ENCODE measurements at regions not wholly inside any gene's neighbourhood (a gene's known extent, or its start where the extent isn't known, plus 50 kb on each side); places are given as distances from the start of the nearest gene placed in this dataset.
"Not testable (repeated sequence)": the region's sequence is repeated elsewhere in the genome, so short reads cannot be mapped to it uniquely, and the experiment has no call there.

GRCh38 chr20:24418731-24419130 is 50.7 kb upstream of the SYNDIG1 start:
- no peak for DNase-seq (ENCODE audit: low spot score in 2 of 2)
- Histone ChIP-seq H3K4me1 (no peaks in the 10 kb centered on the region), H3K36me3 (replicated peaks) (no peaks in the 10 kb centered on the region), H3K9me3 (no peaks in the 10 kb centered on the region), H3K27me3 (ENCODE audit: low read depth) (no peaks in the 10 kb centered on the region), H3K4me3 (no peak overlapping the region)
- in situ Hi-C loops (cut with MboI; ENCODE audit: low sequenced_read_pairs), result no loop called here

DNA sequence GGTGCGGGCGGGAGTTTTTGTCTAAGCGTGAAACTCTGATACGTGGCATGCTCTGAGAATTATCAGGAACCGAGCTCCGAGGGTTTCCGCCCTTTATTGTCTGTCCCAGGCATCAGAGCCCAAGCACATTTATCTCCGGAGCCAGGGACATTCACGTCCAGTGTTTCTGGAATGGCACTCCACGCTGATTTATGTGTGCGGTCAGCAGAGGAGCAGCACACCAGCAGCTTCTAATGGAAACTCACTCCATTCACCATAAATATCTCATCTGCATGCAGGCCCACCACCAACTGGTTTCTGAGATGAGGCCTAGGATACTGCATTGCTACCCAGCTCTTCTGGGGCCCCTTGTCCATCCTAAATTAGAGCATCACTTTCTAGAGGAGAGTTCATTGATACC is 51.9 kb upstream of the SYNDIG1 start:
- no peaks in the 10 kb centered on the region for H3K9me3 ChIP-seq
- H3K4me3 ChIP-seq, result no peak overlapping the region
- H3K4me1 ChIP-seq, result no peaks in the 10 kb centered on the region
- in situ Hi-C loops (cut with MboI; ENCODE audit: low sequenced_read_pairs), result no loop called here
- H3K36me3 ChIP-seq (replicated peaks), result no peaks in the 10 kb centered on the region
- DNase-seq (ENCODE audit: low spot score in 2 of 2), result no peak
- no peaks in the 10 kb centered on the region for H3K27me3 ChIP-seq (ENCODE audit: low read depth)

- H3K4me1 ChIP-seq; in situ Hi-C loops (cut with MboI; ENCODE audit: low sequenced_read_pairs); H3K4me3 ChIP-seq; H3K27me3 ChIP-seq (ENCODE audit: low read depth); H3K9me3 ChIP-seq; DNase-seq (ENCODE audit: low spot score in 2 of 2); H3K36me3 ChIP-seq (replicated peaks): not testable (repeated sequence)
Observed at GRCh38 chr20:24415444-24415843, 54.0 kb upstream of the SYNDIG1 start.

DNA sequence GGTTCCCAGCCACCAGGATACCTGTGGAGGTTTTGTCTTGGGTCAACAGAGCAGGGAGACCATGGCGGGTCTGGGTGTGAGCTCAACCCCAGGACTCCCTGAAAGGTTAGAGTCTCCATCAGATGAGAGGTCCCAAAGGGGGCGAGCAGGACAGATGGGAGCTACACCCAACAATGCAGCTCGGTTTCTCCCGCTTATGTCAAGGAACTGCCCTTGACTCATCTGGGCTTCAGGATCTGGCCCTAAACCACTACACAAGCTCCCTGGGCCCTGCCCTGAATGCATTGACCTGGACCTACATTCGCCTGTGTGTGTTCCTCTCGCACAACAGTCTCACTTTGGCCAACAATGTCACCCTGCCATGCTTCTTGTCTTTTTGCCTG is 57.6 kb upstream of the SYNDIG1 start:
- Histone ChIP-seq H3K4me3 (no peak overlapping the region), H3K27me3 (ENCODE audit: low read depth) (no peaks in the 10 kb centered on the region), H3K36me3 (replicated peaks) (no peaks in the 10 kb centered on the region), H3K4me1 (no peaks in the 10 kb centered on the region), H3K9me3 (no peaks in the 10 kb centered on the region)
- in situ Hi-C loops (cut with MboI; ENCODE audit: low sequenced_read_pairs), result no loop called here
- DNase-seq (ENCODE audit: low spot score in 2 of 2), result no peak

GRCh38 chr20:24411003-24411833 is 58.2 kb upstream of the SYNDIG1 start:
- no peaks in the 10 kb centered on the region for H3K9me3 ChIP-seq
- in situ Hi-C loops (cut with MboI; ENCODE audit: low sequenced_read_pairs), result no loop called here
- no peak for DNase-seq (ENCODE audit: low spot score in 2 of 2)
- no peaks in the 10 kb centered on the region for H3K4me1 ChIP-seq
- no peak overlapping the region for H3K4me3 ChIP-seq
- H3K36me3 ChIP-seq (replicated peaks), result no peaks in the 10 kb centered on the region
- H3K27me3 ChIP-seq (ENCODE audit: low read depth), result no peaks in the 10 kb centered on the region

DNA sequence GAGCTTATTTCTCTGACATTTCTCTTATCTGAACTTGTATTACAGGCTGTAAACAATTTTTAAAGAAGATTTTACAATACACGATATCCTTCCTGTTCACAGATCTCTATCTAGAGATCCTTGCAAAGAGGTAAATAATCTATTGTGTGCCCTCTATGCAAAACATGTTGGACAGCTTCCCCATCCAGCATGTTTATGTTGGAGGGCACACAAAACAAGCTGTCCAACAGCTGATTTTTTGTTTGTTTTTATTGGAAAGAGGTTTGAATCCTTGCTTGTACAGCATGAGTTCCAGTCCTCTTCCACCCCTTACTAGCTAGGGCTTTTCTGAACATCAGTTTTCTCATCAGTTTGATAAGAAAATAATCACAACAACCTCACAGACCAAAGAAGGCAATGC is 62.3 kb upstream of the SYNDIG1 start:
- H3K4me3 ChIP-seq, result no peak overlapping the region
- no peaks in the 10 kb centered on the region for H3K9me3 ChIP-seq
- no peaks in the 10 kb centered on the region for H3K27me3 ChIP-seq (ENCODE audit: low read depth)
- in situ Hi-C loops (cut with MboI; ENCODE audit: low sequenced_read_pairs), result no loop called here
- no peak for DNase-seq (ENCODE audit: low spot score in 2 of 2)
- H3K36me3 ChIP-seq (replicated peaks), result no peaks in the 10 kb centered on the region
- no peaks in the 10 kb centered on the region for H3K4me1 ChIP-seq

DNA sequence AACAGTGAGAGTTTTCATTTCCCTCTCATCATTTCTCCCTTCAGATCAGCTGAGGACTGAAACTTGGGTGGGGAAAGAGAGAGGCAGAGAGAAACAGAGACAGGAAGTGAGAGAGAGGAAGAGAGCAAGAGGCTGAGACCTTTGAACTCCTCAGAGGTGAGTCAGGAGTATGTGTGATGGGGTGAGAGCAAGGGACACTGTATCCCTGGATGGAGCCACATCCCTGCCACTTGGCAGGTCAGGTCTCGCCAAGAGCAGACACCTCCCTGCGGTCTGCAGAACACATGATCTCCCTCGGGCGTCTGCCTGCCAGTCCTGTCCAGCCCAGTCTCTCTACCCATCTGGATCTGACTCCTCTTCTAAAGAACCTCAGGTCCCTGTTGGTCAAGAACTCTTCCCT is 62.7 kb upstream of the SYNDIG1 start:
- DNase-seq (ENCODE audit: low spot score in 2 of 2), result no peak
- no peaks in the 10 kb centered on the region for H3K27me3 ChIP-seq (ENCODE audit: low read depth)
- in situ Hi-C loops (cut with MboI; ENCODE audit: low sequenced_read_pairs), result no loop called here
- H3K4me1 ChIP-seq, result no peaks in the 10 kb centered on the region
- no peaks in the 10 kb centered on the region for H3K36me3 ChIP-seq (replicated peaks)
- H3K9me3 ChIP-seq, result no peaks in the 10 kb centered on the region
- no peak overlapping the region for H3K4me3 ChIP-seq

- Histone ChIP-seq H3K4me3 (no peak overlapping the region), H3K9me3 (no peaks in the 10 kb centered on the region), H3K4me1 (no peaks in the 10 kb centered on the region), H3K27me3 (ENCODE audit: low read depth) (no peaks in the 10 kb centered on the region), H3K36me3 (replicated peaks) (no peaks in the 10 kb centered on the region)
- DNase-seq (ENCODE audit: low spot score in 2 of 2), result no peak
- in situ Hi-C loops (cut with MboI; ENCODE audit: low sequenced_read_pairs), result no loop called here
Observed at GRCh38 chr20:24406251-24406650, 63.2 kb upstream of the SYNDIG1 start.

DNA sequence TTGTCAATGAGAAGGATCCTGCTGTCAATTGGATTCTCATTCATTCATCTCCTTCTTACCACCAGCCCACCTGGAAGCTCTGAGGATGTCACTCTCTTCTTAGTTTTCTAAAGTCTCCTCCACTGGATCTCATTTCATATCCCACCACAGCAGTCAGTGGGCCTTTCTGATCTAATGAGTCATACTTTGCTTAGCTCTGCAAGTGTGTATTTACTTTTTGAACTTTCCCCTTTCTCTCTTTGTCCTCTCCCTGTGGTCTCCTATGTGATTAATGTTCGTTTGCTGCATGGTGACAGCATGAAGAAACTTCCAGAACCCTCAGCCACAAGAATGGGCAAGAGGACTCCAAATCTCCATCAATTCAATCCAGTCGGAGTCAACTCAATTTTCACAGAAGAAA is 63.6 kb upstream of the SYNDIG1 start:
- in situ Hi-C loops (cut with MboI; ENCODE audit: low sequenced_read_pairs), result no loop called here
- Histone ChIP-seq H3K9me3 (no peaks in the 10 kb centered on the region), H3K4me3 (no peak overlapping the region), H3K27me3 (ENCODE audit: low read depth) (no peaks in the 10 kb centered on the region), H3K36me3 (replicated peaks) (no peaks in the 10 kb centered on the region), H3K4me1 (no peaks in the 10 kb centered on the region)
- no peak for DNase-seq (ENCODE audit: low spot score in 2 of 2)

- DNase-seq (ENCODE audit: low spot score in 2 of 2), result no peak
- no peak overlapping the region for H3K4me3 ChIP-seq
- no peaks in the 10 kb centered on the region for H3K36me3 ChIP-seq (replicated peaks)
- H3K27me3 ChIP-seq (ENCODE audit: low read depth), result no peaks in the 10 kb centered on the region
- in situ Hi-C loops (cut with MboI; ENCODE audit: low sequenced_read_pairs), result no loop called here
- no peaks in the 10 kb centered on the region for H3K9me3 ChIP-seq
- no peaks in the 10 kb centered on the region for H3K4me1 ChIP-seq
Observed at GRCh38 chr20:24403406-24403805, 66.0 kb upstream of the SYNDIG1 start.

DNA sequence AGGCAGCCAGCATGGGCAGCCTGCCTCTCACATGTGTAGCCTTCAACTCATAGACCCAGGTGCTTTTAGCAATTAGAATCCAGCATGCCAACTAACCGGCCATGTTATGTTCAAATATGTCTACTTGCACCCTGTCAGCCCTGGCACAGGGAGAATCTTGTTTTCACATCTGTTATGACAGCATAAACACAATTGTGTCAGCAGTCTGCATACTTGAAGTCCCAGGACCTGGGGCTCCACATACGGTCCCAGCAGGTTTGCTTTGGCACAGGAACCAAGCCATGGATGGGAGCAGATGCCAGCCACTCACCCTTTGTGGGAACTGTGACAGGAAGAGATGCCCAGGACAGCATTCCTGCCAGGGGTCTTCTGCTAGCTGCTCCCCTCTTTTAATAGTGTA is 67.2 kb upstream of the SYNDIG1 start:
- H3K4me3 ChIP-seq, result no peak overlapping the region
- H3K4me1 ChIP-seq, result no peaks in the 10 kb centered on the region
- H3K9me3 ChIP-seq, result no peaks in the 10 kb centered on the region
- DNase-seq (ENCODE audit: low spot score in 2 of 2), result no peak
- no peaks in the 10 kb centered on the region for H3K36me3 ChIP-seq (replicated peaks)
- no peaks in the 10 kb centered on the region for H3K27me3 ChIP-seq (ENCODE audit: low read depth)
- in situ Hi-C loops (cut with MboI; ENCODE audit: low sequenced_read_pairs), result no loop called here

DNA sequence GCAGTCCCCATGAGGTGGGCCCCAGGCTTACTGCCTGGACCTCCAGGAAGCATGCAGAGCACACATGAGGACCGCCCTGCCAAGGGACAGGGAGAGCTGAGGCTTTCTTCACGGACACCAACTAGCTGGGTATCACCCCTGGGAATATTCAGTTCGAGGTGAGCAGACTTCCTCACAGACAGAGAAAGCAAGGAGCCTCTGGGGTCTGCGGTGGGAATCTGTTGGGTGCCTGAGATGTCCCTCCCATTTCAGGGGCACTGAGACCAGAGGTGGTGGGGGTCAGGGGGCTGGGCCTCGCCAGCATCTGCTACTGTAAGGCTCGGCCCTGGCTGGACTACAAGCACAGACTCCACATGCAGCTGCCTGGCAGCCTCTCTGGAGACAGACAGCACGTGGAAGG is 74.3 kb upstream of the SYNDIG1 start:
- Histone ChIP-seq H3K27me3 (ENCODE audit: low read depth) (no peaks in the 10 kb centered on the region), H3K9me3 (no peaks in the 10 kb centered on the region), H3K36me3 (replicated peaks) (no peaks in the 10 kb centered on the region), H3K4me3 (no peak overlapping the region), H3K4me1 (no peaks in the 10 kb centered on the region)
- no peak for DNase-seq (ENCODE audit: low spot score in 2 of 2)
- in situ Hi-C loops (cut with MboI; ENCODE audit: low sequenced_read_pairs), result no loop called here

DNA sequence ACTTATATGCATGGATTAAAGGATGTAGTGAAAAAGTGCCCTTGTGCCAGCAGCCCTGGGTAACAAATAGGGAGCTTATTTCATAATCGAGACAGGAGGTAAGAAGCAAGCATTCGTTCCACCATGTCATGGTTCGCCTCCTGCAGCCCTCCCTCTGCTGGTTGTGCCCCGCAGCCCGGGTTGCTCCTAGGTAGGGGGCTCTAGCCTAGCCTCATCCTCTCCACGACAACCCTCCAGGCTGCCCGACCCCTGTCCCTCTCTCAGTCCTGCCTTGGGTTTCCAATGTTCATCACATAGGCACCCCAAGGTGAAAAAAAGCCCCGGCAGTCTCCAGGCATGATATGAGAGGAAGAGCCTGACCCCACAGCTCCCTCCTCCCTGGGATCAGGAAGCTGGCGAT is 75.5 kb upstream of the SYNDIG1 start:
- in situ Hi-C loops (cut with MboI; ENCODE audit: low sequenced_read_pairs), result no loop called here
- no peaks in the 10 kb centered on the region for H3K4me1 ChIP-seq
- H3K4me3 ChIP-seq, result no peak overlapping the region
- no peaks in the 10 kb centered on the region; the same call in 1 of the 2 replicates for H3K9me3 ChIP-seq
- no peak for DNase-seq (ENCODE audit: low spot score in 2 of 2)
- no peaks in the 10 kb centered on the region for H3K27me3 ChIP-seq (ENCODE audit: low read depth)
- no peaks in the 10 kb centered on the region for H3K36me3 ChIP-seq (replicated peaks)

DNA sequence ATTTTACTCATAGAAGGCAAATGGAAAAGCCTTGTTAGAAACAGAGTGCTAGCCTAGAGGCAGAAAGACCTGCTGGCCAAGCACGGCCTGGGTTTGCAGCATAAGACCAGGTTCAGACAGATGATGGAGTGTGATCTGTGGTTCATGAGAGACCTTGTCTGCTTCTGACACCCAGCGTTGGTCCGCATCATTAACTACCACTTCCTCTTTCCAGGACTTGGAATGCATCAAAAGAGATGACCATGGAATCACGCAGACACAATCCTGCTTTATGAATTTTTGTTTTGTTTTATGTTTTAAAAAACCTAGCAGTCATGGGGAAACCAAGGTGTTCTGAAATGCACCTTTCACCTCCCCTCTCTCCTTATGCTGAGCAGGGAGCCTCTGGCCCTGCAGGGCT is 76.8 kb upstream of the SYNDIG1 start:
- H3K4me1 ChIP-seq, result no peaks in the 10 kb centered on the region
- H3K27me3 ChIP-seq (ENCODE audit: low read depth), result no peaks in the 10 kb centered on the region
- no peak overlapping the region for H3K4me3 ChIP-seq
- H3K36me3 ChIP-seq (replicated peaks), result no peaks in the 10 kb centered on the region
- H3K9me3 ChIP-seq, result no peaks in the 10 kb centered on the region; the same call in 1 of the 2 replicates
- in situ Hi-C loops (cut with MboI; ENCODE audit: low sequenced_read_pairs), result no loop called here
- no peak for DNase-seq (ENCODE audit: low spot score in 2 of 2)

GRCh38 chr20:24389686-24390085 is 79.7 kb upstream of the SYNDIG1 start:
- H3K4me1 ChIP-seq, result no peaks in the 10 kb centered on the region
- H3K27me3 ChIP-seq (ENCODE audit: low read depth), result no peaks in the 10 kb centered on the region
- no peaks in the 10 kb centered on the region for H3K36me3 ChIP-seq (replicated peaks)
- DNase-seq (ENCODE audit: low spot score in 2 of 2), result no peak
- no peak overlapping the region for H3K4me3 ChIP-seq
- in situ Hi-C loops (cut with MboI; ENCODE audit: low sequenced_read_pairs), result no loop called here
- no peaks in the 10 kb centered on the region; the same call in 1 of the 2 replicates for H3K9me3 ChIP-seq
